Panc1 (cell line): ENCODE measurements at regions not wholly inside any gene's neighbourhood (a gene's known extent, or its start where the extent isn't known, plus 50 kb on each side); places are given as distances from the start of the nearest gene placed in this dataset.

ENCODE experiments used
- CTCF ChIP-seq: fragments of 450-650 bp; IDR thresholded peaks from 2 replicates; pipeline ENCODE4 v1.5.1; 2017; ENCODE audit warnings: mild to moderate bottlenecking
- POLR2AphosphoS5 ChIP-seq: IDR thresholded peaks from 2 replicates; pipeline ENCODE4 v1.6.1; 2012; ENCODE audit warnings: mild to moderate bottlenecking, low read depth, low read length, moderate library complexity
- TCF7L2 ChIP-seq: IDR thresholded peaks from 2 replicates; pipeline ENCODE4 v1.6.1; 2011; ENCODE audit warnings: mild to moderate bottlenecking, low read depth, low read length, inconsistent platforms
- TF ChIP-seq, protein P1 (sequence below), 2 experiments: IDR thresholded peaks; 2 replicates each; pipeline ENCODE4 v1.6.1; 2011 to 2012; ENCODE audit warnings: low read depth in 2 of 2, control low read depth in 1 of 2, low read length in 1 of 2, mild to moderate bottlenecking in 1 of 2, moderate library complexity in 1 of 2; ENCODE audit not compliant: insufficient read depth in 1 of 2

DNA sequence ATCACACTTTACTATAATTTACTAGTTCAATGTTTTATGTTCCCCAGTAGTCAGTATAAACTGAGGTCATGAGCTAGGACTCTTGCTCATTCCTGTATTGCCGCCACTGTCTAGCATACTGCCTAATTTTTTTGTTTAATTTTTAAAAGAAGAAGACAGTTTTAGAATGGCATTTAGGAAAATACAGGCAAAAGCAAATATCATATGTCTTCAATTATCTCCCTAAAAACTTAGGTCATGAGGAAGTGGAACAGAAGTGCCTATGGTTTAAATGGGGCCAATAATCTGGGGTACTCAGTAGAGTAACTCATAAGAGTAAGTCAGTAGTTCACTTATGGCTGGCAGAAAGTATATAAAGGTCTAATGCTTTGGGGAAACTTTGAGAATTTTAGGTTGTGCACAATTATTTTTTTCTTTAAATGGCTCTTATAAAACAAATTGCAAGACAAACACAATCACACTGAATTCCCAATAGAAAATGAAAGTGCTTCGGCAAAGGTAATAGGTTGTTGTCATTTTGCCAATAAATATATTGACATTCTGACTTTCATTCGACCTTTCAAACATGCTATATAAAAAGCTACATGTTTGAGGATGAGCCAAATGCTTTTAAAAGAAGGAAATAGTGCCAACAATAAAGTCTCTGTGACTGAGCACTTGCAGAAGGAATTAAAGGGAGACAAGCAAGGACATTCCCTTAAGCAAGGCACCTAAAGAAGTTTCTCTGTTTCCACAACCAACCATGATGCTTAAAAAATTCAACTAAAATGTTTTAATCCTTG, 390.1 kb downstream of the PDGFC start:
- TF ChIP-seq CTCF (no peak), POLR2AphosphoS5 (no peak), TCF7L2 (peak; percentile 53; the same call in 1 of the 2 replicates)
- TF ChIP-seq, protein P1, sequence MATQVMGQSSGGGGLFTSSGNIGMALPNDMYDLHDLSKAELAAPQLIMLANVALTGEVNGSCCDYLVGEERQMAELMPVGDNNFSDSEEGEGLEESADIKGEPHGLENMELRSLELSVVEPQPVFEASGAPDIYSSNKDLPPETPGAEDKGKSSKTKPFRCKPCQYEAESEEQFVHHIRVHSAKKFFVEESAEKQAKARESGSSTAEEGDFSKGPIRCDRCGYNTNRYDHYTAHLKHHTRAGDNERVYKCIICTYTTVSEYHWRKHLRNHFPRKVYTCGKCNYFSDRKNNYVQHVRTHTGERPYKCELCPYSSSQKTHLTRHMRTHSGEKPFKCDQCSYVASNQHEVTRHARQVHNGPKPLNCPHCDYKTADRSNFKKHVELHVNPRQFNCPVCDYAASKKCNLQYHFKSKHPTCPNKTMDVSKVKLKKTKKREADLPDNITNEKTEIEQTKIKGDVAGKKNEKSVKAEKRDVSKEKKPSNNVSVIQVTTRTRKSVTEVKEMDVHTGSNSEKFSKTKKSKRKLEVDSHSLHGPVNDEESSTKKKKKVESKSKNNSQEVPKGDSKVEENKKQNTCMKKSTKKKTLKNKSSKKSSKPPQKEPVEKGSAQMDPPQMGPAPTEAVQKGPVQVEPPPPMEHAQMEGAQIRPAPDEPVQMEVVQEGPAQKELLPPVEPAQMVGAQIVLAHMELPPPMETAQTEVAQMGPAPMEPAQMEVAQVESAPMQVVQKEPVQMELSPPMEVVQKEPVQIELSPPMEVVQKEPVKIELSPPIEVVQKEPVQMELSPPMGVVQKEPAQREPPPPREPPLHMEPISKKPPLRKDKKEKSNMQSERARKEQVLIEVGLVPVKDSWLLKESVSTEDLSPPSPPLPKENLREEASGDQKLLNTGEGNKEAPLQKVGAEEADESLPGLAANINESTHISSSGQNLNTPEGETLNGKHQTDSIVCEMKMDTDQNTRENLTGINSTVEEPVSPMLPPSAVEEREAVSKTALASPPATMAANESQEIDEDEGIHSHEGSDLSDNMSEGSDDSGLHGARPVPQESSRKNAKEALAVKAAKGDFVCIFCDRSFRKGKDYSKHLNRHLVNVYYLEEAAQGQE (IDR thresholded peaks at IDR 0.05; ENCODE audit: insufficient read depth in 1 of 2, low read depth in 2 of 2, low read length in 1 of 2), result no peak
